ENCODE measurements at regions not wholly inside any gene's neighbourhood (a gene's known extent, or its start where the extent isn't known, plus 50 kb on each side); places are given as distances from the start of the nearest gene placed in this dataset.

DNA sequence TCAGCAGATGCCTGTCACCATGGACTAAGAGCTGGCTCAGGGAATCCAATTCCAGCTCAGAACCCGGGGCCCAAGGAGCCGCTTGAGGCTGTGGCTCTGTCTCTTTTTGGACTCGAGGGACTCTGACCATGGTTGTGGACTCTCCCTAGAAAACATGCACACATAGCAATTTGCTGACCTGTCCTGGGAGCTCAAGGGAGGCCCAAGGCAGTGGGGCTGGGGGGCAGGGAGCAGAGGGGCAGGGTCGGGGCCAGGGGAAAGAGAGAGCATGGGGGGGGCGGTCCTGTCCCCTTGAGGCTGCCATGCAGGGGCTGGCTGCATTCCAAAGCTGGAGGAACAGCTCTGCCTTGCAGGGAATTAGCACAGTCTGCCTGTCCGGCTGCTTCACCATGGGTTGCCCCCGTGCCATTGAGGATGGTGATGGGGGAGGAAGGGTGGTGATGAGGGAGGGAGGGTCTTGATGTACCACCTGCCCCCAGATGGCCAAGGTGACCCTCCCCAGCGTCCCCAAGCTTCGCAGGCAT, 190.1 kb downstream of the GOLGA6L6 start:
- no peak overlapping the region for H3K4me3 ChIP-seq (ENCODE audit: low read depth, low read length)
- H3K9me3 ChIP-seq (ENCODE audit: control insufficient read depth, insufficient read depth, low read length): peaks cover 94% of the 10 kb centered on the region
- H3K27me3 ChIP-seq (ENCODE audit: control insufficient read depth, insufficient read depth, low read length): no peaks in the 10 kb centered on the region
- no peak overlapping the region for H3K27ac ChIP-seq (ENCODE audit: low read depth, low read length)
- no peak for TF ChIP-seq CTCF (IDR thresholded peaks at IDR 0.05; ENCODE audit: low read depth, low read length)
- ChIA-PET CTCF (no interaction called here), POLR2A (no interaction called here)
- DNase-seq (ENCODE audit: low read depth, low spot score): no peak

GRCh38 chr15:20349774-20350498, 191.7 kb downstream of the GOLGA6L6 start:
- peaks cover 97% of the 10 kb centered on the region for H3K9me3 ChIP-seq (ENCODE audit: control insufficient read depth, insufficient read depth, low read length)
- DNase-seq (ENCODE audit: low read depth, low spot score): no peak
- no peak overlapping the region for H3K27ac ChIP-seq (ENCODE audit: low read depth, low read length)
- H3K27me3 ChIP-seq (ENCODE audit: control insufficient read depth, insufficient read depth, low read length): no peaks in the 10 kb centered on the region
- no peak for TF ChIP-seq CTCF (IDR thresholded peaks at IDR 0.05; ENCODE audit: low read depth, low read length)
- ChIA-PET POLR2A (no interaction called here), CTCF (no interaction called here)
- H3K4me3 ChIP-seq (ENCODE audit: low read depth, low read length): no peak overlapping the region

- TF ChIP-seq CTCF (IDR thresholded peaks at IDR 0.05; ENCODE audit: low read depth, low read length): no peak
- peaks cover 100% of the 10 kb centered on the region for H3K9me3 ChIP-seq (ENCODE audit: control insufficient read depth, insufficient read depth, low read length)
- CTCF ChIA-PET: no interaction called here
- no peaks in the 10 kb centered on the region for H3K27me3 ChIP-seq (ENCODE audit: control insufficient read depth, insufficient read depth, low read length)
- no peak overlapping the region for H3K27ac ChIP-seq (ENCODE audit: low read depth, low read length)
- no peak for DNase-seq (ENCODE audit: low read depth, low spot score)
- no peak overlapping the region for H3K4me3 ChIP-seq (ENCODE audit: low read depth, low read length)
- POLR2A ChIA-PET: no interaction called here
Observed at GRCh38 chr15:20348900-20349773, 192.5 kb downstream of the GOLGA6L6 start.

DNA sequence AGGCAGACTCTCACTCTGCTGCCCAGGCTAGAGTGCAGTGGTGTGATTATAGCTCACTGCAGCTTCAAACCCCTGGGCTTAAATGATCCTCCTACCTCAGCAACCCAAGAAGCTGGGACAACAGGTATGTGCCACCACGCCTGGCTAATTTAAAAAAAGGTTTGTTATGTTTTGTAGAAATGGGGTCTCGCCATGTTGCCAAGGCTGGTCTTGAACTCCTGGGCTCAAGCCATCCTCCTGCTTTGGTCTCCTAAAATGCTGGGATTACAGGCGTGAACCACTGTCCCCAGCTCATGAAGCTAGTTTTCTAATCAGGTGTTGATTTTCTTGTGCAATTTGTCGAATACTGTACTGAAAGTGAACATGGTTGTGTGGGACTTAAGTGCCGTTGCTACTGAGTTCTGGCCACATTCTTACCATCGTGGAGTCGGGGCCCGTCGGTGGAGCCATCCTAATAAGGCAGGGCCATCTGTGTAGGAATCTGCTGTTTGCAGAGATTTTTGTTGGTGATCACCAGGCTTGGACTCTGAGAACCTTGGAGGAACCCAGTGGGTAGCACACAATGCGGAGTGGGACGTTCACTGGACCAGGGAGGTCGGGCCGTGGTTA, 193.2 kb downstream of the GOLGA6L6 start:
- H3K27me3 ChIP-seq (ENCODE audit: control insufficient read depth, insufficient read depth, low read length): no peaks in the 10 kb centered on the region
- TF ChIP-seq CTCF (IDR thresholded peaks at IDR 0.05; ENCODE audit: low read depth, low read length): no peak
- POLR2A ChIA-PET: no interaction called here
- H3K4me3 ChIP-seq (ENCODE audit: low read depth, low read length): no peak overlapping the region
- CTCF ChIA-PET: no interaction called here
- no peak for DNase-seq (ENCODE audit: low read depth, low spot score)
- H3K9me3 ChIP-seq (ENCODE audit: control insufficient read depth, insufficient read depth, low read length): peaks cover 100% of the 10 kb centered on the region
- H3K27ac ChIP-seq (ENCODE audit: low read depth, low read length): no peak overlapping the region

All from AG04450 (cell line).